GM19043 (cell line): ENCODE measurements at regions not wholly inside any gene's neighbourhood (a gene's known extent, or its start where the extent isn't known, plus 50 kb on each side); places are given as distances from the start of the nearest gene placed in this dataset.
A peak's percentile ranks its signal among the peaks of the same experiment; 100 is the strongest.
"Not testable (repeated sequence)": the region's sequence is repeated elsewhere in the genome, so short reads cannot be mapped to it uniquely, and the experiment has no call there.

ENCODE experiments used
- ATAC-seq: cut with Tn5 transposase; IDR thresholded peaks from one replicate; pipeline ENCODE4 v1.9.1; 2021; ENCODE audit warnings: low read depth; ENCODE audit not compliant: unreplicated experiment

DNA sequence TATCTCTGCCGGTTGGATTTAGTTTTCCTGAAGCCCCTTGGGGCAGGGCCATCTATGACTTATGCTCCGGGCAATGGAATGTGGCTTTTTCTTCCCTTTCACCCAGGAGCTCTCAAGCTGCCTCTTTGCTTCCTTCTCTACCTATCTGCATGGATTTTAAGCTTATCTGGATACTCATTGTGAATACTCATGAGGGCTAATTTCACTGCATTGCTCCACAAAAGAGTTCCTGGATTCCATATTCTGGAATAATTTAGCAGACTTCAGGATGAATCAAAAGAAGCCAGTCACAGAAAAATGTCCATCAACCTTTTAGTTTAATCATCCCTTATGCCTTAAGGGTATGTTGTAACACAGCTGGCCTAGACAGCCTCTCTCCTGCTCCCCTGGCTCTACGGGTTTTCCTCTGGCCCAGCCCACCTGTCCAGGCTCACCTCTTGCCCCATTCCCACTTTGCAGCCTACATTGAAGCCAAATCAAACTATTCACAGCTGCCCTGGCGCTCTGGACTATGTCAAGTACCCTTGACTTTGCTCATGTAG, 122.8 kb upstream of the RMDN2 start:
- ATAC-seq = no peak

DNA sequence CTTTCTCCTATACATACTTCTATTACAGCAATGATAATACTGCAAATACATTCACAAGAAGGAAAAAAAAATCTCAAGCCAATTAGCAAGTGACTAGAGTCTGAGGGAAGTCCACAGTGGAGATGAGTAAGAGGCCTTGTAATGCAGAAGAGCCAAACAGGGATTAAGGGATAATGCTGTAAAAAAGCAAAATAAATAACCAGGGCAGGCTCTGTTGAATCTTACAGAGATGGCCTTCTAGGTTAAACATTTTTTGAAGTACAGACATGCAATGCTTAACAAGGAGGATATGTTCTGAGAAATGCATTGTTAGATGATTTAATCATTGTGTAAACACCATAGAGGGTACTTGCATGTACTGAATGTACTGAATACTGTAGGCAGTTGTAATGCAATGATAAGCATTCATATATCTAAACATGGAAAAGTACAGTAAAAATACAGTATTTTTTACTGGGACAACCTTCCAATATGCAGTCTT, 122.1 kb upstream of the RMDN2 start:
- ATAC-seq = no peak

DNA sequence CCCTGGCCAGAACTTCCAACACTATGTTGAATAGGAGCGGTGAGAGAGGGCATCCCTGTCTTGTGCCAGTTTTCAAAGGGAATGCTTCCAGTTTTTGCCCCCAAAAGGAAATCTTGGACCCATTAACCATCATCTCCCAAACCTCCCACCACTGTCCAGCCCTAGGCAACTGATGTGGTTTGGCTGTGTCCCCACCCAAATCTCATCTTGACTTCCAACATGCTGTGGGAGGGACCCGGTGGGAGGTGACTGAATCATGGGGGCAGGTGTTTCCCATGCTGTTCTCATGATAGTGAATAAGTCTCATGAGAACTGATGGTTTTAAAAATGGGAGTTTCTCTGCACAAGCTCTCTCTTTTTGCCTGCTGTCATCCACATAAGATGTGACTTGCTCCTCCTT, 119.1 kb upstream of the RMDN2 start:
- not testable (repeated sequence) for ATAC-seq

DNA sequence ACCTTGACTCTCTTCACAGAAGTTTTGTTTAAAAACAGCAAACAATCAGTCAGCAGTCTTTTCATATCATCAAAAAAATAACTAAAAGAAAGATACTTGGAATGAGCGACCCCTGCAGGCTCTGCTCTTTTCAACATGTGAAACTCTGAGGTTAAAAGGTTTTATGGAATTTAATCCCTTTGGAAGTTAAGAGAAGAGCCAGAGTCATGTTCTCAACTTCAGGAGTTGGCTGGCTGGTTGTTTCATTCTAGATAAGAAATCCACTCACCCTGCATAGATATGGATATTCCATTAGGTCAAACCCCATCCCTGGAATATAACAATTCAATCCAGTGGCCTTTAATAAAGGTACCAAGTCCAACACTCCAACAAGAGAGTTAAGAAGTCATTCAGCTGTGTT, 115.6 kb upstream of the RMDN2 start:
- ATAC-seq = no peak

DNA sequence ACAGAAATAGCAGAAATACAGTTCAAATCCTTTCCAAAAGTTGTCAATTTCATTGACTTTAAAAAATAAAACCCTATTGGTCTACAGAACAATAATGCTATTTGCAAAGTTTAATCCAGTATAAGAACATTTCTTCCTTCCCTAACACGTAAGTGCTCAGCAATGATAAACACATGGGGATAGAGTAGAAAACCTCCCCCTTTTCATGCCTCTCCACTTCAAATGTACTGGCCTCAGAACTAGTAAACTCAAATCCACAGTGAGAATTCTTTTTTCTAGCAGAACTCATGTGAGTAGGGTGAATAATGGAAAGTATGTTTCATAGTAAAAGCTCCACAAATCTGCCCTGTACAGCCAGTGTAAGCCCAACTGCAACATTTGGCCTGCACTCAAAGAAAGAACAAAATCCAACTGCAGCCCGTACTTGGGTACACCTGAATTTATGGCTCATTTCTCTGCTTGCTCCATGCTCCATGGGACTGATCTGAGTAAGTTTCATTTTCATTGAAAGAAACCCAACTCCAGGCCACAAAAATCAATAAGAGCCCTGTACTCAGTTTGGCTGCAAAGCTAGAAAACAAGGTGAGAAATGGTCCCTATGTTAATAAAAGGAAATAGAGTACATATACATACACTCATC, 115.0 kb upstream of the RMDN2 start:
- ATAC-seq = no peak

DNA sequence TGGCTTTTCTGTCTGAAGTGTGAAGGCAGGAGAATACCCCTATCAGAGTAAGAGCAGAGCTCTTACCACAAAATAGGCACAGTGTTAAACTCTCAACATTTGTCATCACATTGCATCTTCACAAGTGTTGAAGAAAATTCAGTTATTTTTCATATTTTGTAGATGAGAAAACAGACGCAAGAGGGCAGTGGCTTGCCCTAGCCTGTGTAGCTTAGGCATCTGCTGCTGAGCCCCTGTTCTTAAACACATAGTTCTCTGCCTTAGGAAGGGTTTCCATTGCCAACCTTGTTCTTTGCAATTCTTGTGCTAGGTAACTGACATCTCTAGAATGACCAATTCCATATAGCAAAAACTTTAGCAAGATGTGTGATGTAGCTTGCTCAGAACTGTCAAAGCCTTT, 112.7 kb upstream of the RMDN2 start:
- no peak for ATAC-seq

DNA sequence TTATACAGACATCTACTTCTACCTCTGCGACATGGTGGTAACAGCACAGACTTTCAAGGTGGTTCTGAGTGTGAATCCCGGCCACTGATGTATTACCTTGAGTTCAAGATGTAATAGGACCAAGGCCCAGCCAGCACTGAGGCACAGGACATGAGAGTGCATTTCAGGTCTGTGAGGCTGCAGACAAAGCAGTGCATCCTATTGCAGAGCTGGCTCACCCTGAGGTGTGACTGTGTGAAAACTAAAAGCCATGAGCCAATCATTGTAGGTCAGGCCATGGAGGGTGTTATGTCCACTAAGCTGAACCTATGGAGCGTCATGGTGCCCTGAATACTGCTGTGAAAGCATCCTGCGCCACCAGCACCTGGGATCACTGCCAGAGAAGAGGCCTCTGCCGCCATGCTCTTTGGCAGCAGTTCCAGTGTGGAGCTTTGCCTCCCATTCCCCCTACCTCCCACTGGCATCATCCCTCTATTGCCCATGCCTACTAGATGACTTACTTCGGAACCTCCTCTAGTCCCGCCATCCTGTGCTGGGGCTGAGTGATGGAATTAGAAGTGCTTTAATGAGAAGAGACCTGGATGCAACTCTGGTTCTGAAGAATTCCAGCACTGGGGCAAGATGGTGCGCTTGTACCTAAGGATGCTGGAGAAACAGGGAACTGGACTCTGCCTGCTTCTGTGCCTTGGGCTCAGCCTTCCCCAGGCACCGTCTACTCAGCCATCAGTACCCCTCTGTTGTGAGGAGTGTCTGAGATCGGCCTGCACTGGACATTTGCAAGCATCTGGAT, 112.0 kb upstream of the RMDN2 start:
- no peak for ATAC-seq

DNA sequence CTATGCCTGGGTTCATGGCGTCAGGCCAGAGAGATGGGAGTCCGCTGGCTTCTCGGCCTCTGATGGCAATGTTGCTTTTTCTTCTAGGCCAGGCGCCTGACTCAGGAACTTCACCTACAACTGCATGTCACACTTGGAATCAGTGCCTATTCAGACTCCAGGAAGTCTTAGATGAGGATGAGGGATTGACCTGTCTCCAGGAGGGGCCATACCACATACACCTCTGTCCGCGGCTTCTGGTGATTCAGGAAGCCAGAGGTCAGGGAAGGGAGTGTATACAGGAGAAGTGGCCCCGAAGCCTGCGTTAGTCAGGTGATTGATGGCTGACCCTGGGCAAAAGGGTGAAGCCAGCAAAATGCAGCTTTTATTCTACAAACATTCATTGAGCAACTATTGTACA, 109.1 kb upstream of the RMDN2 start:
- ATAC-seq = no peak

DNA sequence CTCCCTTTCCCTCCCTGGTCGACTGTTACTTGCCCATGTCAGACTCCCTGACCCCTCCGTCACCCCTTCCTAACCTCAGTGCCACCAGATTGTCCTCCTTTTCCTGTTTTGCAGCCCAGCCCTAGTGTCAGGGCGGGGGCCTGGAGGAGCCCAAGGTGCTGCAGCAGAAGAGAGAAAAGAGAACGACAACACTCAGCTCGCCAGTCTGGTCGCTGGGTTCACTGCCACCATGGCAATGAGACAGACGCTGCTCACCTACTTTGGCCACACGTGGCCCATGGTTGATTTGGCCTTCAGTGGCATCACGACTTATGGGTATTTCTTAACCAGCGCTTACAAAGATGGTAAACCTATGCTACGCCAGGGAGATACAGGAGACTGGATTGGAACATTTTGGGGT, 108.4 kb upstream of the RMDN2 start:
- ATAC-seq = no peak

DNA sequence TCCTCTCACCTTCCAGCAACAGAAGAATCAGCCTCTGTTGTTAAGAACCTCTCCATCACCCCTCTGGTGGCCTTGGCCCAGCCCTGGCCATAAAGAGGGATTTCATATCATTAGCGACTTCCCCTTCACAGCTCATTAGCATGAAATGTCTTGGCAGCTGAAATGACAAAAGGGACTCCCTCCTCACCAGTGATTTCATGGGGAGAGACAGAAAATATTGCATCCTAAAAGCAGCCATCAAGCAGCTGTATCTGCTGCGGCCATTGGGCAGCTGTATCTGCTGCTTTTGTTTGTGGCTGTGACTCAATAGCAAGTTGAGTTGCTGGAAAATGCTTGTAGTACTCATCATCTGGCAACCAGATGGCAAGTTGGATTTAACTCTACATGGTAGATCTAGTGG, 105.9 kb upstream of the RMDN2 start:
- no peak for ATAC-seq

DNA sequence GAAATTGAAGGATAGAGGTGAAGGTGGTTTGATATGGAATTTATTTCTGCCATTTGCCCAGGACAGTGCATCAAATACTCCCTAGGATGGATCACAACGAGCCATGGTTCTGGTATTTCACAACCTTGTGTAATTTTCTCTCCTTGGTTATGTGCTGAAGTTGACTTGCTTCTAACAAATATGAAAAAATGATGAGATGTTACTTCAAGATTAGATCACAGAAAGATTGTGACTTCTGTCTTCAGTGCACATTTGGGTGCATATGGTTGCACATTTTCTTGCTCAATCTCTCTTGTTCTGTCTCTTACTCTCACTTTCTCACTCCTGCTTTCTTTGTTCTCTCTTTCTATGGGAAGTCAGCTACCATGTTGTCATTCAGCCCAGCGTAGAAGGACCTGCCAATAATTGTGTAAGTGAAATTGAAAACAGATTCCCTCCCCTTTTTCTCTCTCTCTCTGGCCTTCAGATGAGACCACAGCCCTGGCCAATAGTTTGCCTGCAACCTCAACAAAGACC, 104.6 kb upstream of the RMDN2 start:
- ATAC-seq = no peak

DNA sequence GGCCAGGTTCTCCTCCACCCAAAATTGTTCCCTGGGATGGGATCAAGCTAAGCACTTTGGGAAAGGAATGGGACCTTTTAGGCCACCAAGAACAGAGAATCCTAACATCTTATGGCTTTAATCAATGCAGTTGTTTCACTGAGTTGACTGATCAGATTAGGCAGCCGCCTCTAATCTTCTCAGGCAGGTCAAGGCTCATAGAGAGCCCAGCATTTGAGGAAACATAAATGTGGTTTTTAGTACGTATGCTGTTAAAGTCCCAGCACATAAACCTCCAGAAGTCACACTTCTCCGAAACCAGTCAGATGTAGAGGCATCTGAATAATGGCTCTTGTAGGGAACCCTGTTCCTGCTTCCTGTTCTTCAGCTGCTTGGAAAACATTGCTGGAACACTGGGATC, 99.5 kb upstream of the RMDN2 start:
- no peak for ATAC-seq

DNA sequence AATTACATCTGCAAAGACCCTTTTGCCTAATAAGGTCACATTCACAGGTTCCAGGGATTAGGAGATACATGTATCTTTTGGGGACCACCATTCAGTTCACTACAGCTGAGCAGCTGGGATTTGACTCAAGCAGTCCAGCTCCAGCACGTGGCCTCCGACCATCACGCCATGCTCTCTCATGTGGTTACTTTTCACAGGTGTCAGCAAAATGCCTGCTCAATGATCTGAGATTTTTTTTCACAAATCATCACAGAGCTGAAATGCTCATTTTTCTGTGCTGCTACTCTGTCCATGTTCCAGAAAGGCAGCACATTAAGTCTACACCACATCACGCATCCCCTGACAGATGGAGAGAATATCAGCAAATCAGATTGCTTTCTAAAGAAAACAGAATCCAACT, 98.5 kb upstream of the RMDN2 start:
- ATAC-seq = no peak

DNA sequence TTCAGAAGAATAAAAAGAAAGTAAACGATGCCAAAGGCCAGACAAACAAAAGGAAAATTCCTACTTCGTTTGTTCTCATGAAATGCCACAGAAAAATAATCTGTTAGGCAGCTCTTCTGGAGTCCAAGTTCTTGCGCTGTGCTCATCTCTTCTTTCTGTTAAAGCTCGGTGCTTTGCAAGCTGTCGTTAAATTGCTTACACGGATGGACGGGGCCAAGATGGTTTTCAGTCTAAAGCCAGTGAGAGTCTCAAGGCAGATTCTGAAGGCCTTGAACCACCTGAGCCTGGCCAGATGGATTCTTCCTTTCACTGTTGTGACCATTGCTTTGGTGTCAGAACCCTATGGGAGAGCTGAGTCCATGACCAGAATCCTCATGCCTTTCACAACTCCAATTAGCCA, 97.6 kb upstream of the RMDN2 start:
- ATAC-seq = no peak

DNA sequence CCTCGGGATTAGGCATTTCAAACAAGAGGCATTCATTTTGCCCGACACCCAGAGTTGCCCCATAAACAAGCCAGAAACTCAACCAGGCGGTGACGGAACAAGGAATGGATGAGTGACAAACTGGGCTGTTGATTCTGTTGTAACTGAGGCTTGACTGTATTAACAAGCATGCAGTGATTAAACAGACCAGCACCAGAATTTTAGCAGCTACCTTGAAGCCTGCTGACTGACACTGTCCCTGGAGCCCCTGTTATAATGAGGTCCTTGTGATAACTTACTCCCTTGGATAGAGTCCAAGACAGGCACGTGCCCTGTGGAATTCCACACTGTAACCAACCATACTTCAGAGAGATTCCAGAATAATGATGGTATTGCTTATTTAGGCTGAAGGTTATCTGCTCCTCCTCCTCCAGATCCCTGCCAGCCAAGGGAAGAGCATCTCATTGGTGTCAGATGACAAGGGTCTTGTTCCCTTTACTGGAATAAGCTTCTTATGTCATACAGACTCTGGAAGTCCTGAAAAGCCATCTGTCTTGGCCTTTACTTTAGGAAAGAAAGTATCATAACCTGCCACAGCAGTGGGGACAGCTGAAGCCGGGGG, 97.1 kb upstream of the RMDN2 start:
- no peak for ATAC-seq

DNA sequence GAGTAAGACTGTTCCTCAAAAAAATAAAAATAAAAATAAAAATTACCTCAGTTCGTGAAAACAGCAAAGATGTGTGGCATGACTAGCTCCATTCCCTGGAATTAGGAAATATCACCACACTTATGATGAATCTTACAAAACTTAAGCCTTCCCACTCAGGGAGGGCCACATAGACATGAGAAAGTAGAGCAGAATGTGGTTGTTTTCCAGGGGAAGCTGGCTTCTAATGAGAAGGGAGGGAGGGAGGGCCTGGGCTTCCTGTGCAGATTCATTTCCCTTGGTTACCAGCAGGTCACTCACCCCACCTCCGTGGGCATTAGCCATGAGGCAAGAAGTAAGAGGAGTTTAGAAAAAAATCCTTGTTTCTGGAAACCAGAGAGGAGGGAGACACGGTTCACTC, 95.9 kb upstream of the RMDN2 start:
- no peak for ATAC-seq

DNA sequence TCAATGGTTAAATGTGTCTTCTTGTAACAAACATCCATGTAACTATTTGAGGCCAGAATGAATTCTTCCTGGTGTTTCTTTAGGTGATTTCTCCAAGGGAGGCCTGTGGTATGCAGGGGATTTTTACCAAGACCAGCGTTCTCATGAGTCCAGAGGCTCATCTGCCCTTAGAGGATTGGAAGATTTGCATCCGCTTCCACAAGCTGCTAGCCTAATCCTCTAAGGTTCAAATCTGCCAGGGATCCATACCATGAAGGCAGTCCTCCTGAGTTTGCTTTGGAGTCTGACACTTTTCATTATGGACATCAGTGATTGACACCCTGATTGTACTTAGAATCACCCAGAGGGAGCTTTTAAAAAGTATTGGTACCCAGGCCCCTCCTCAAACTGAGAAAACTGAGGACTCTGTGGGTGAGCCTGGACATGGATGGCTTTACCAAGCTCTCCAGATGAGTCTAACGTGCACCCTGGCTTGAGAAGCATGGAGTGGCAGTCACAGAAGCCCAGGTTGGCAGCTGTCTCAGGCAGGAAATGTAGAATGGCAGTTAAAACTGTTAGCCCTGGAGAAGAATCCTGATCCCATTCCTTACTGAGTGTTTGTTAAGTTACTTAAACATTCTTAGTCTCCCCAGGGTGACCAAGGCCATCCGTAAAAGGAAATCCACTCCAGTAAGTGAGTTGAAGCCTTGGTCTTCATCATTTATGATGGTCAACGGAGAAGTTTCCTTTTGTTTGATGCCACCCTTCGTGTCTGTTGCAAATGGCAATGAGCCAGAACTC, 95.3 kb upstream of the RMDN2 start:
- no peak for ATAC-seq

DNA sequence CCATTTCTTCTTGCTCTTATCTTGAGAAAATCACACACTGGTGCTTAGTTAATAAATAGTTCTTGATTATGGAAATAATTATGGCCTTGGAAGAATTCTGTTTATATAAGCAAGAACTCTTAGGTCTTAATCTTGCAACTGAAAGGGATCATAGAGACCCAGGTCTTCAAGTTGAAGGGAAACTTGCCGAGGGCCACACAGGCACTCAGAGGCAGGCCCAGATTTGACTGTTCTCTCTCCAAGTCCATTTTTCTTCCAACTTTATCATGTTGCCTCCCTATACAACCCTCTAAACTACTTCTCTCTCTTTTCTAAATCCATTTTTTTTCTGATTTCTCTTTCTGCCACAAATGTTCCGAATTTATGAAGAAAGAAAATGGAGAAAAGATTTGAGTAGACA, 94.5 kb upstream of the RMDN2 start:
- ATAC-seq = no peak

DNA sequence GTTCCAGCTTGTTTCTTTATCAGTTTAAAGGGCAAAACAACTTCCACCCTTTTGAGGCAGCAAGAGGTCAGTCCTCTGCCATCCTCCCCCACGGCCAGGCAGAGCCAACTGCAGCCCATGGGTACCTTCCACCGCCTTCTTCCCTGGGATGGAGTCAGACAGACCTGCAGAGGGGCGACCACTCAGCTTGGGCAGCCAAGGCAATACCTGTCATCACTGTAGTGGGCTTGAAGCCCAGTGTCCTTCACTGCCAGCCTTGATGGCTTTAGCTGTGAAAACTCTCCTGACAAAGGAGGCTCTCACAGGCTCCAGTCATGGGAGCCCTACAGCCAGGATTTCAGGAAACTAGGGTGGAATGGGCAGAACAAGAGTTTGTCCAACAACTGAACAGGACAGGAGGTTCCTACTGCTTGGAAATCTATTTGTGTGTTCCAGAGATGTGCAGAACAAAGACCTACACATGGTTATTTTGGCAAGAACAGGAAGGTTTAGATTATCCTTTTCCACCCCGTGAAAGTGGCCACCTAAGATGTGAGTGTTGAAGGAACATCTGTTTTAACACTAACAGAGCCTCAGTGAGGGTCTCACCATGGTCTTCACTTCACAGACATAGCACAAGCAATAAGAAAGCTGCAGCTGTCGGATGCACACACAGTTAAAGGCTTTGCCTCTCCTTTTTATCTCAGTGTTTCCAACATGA, 93.9 kb upstream of the RMDN2 start:
- ATAC-seq = no peak

DNA sequence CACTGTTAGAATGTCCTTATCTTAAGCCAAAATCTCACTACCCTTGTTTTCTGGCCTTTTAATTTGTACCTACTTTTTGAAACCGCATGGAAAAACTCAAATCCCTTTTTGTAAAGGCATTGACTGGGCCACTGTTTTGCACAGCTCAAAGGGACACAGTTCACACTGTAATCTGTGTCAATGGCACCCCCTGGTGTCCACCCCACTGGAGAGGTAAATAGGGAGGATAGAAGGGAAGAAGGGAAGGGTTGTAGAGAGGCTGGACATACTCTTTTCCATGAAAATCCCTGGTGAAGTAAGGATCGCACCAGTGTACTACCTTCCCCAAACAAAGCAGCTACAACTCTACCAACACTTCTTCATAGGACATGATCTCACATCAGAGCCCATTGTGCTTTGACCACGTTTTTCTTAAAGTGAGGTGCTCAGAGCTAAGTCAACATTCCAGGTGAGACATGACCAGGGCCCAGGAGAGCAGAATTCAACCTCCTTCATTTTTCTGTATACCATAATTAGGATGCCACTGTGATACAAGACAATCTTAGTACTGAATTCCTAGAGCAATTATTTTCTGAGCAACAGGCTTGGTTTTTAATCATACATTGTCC, 92.4 kb upstream of the RMDN2 start:
- ATAC-seq = peak; percentile 68
